ENCODE measurements at regions not wholly inside any gene's neighbourhood (a gene's known extent, or its start where the extent isn't known, plus 50 kb on each side); places are given as distances from the start of the nearest gene placed in this dataset.

DNA sequence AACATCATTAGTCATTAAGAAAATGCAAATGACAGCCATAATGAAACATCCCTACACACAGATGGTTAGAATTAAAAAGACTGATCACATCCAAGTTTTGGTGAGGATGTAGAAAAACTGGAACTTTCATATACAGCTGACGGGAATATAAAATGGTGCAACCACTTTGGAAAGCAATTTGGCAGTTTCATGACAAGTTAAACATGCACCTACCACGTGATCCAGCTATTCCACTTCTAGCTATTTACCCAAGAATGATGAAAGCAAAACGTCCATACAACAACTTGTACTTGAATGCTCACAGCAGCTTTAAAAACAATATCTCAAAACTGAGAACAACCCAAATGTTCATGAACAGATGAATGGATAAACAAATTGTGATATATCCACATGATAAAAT lies 77.9 kb upstream of the AVPR1A start:
- Histone ChIP-seq H3K4me2 (ENCODE audit: low read depth, low read length) (no peak overlapping the region), H2BK20ac (ENCODE audit: low read depth, low read length) (no peak overlapping the region), H2AK9ac (replicated peaks; ENCODE audit: low read depth, low read length, poor library complexity) (no peak overlapping the region), H2BK120ac (ENCODE audit: low read depth, low read length) (no peak overlapping the region), H4K5ac (ENCODE audit: low read depth, low read length) (no peak overlapping the region), H3K9me1 (ENCODE audit: insufficient read depth, low read length) (no peaks in the 10 kb centered on the region), H3K79me1 (ENCODE audit: low read depth in 1 of 2, low read length in 2 of 2) (no peaks in the 10 kb centered on the region), H3K18ac (ENCODE audit: low read depth, low read length) (no peak overlapping the region), H3K27me3 (ENCODE audit: control insufficient read depth, insufficient read depth, low read length) (no peaks in the 10 kb centered on the region), H2BK5ac (ENCODE audit: low read depth, low read length, poor library complexity, severe bottlenecking) (no peak overlapping the region), H3K56ac (ENCODE audit: extremely low read depth, insufficient read depth, low read length) (no peak overlapping the region), H2AK5ac (ENCODE audit: low read depth, low read length) (no peak overlapping the region), H3K36me3 (ENCODE audit: control insufficient read depth, insufficient read depth, low read length) (no peaks in the 10 kb centered on the region), H3K27ac (ENCODE audit: insufficient read depth, low read length) (no peak overlapping the region), H3K23ac (ENCODE audit: low read depth, low read length) (no peak overlapping the region), H3K9ac (ENCODE audit: low read depth, low read length) (no peak overlapping the region), H3K14ac (replicated peaks; ENCODE audit: low read depth, low read length) (no peak overlapping the region), H2AFZ (replicated peaks; ENCODE audit: low read length, poor library complexity) (no peak overlapping the region), H3K9me3 (ENCODE audit: control insufficient read depth, insufficient read depth, low read length) (no peaks in the 10 kb centered on the region), H4K91ac (ENCODE audit: insufficient read depth, low read depth, low read length) (no peak overlapping the region), H3K4me3 (ENCODE audit: insufficient read depth, low read depth, low read length) (no peak overlapping the region), H3K4me1 (ENCODE audit: control insufficient read depth, insufficient read depth, low read length) (no peaks in the 10 kb centered on the region), H4K8ac (ENCODE audit: low read depth in 2 of 2, low read length in 2 of 2) (no peak overlapping the region), H3K4ac (ENCODE audit: low read depth, low read length) (no peak overlapping the region), H4K20me1 (ENCODE audit: insufficient read depth, low read length) (no peaks in the 10 kb centered on the region), H2BK15ac (ENCODE audit: low read depth, low read length) (no peak overlapping the region)
- WGBS, 2 experiments (ENCODE audit: extremely low coverage in 2 of 2, insufficient read length in 1 of 2), result no CpG with 5 or more reads among the region's 3 CpGs
- ATAC-seq (ENCODE audit: low read depth) (no peak), DNase-seq (no peak)
- dilution Hi-C loops (cut with HindIII; ENCODE audit: low sequenced_read_pairs, unreplicated experiment) (no loop called here), in situ Hi-C loops (cut with MboI; ENCODE audit: low sequenced_read_pairs) (no loop called here), intact Hi-C loops (cut with micrococcal nuclease) (no loop called here)
- no TSS peak for BruUV-seq (replicated peaks)
- CTCF ChIA-PET, result no interaction called here
- TF ChIP-seq MXI1 (IDR thresholded peaks at IDR 0.05; ENCODE audit: borderline replicate concordance, low read depth, low read length) (no peak), NFE2L2 (IDR thresholded peaks at IDR 0.05; ENCODE audit: low read depth, low read length) (no peak), BHLHE40 (IDR thresholded peaks at IDR 0.05; ENCODE audit: low read depth, low read length) (no peak), CHD1 (IDR thresholded peaks at IDR 0.05; ENCODE audit: low read depth, low read length) (no peak), RFX5 (IDR thresholded peaks at IDR 0.05; ENCODE audit: low read depth, low read length) (no peak), MAFK (IDR thresholded peaks at IDR 0.05; ENCODE audit: low read depth, low read length) (no peak), CEBPB (IDR thresholded peaks at IDR 0.05; ENCODE audit: low read depth, low read length) (no peak), SMC3 (IDR thresholded peaks at IDR 0.05; ENCODE audit: low read depth, low read length) (no peak), FOS (IDR thresholded peaks at IDR 0.05; ENCODE audit: low read depth, low read length) (no peak)
- TF ChIP-seq, protein P1, sequence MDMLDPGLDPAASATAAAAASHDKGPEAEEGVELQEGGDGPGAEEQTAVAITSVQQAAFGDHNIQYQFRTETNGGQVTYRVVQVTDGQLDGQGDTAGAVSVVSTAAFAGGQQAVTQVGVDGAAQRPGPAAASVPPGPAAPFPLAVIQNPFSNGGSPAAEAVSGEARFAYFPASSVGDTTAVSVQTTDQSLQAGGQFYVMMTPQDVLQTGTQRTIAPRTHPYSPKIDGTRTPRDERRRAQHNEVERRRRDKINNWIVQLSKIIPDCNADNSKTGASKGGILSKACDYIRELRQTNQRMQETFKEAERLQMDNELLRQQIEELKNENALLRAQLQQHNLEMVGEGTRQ (IDR thresholded peaks at IDR 0.05; ENCODE audit: low read depth, low read length), result no peak
- TF ChIP-seq, protein P2, sequence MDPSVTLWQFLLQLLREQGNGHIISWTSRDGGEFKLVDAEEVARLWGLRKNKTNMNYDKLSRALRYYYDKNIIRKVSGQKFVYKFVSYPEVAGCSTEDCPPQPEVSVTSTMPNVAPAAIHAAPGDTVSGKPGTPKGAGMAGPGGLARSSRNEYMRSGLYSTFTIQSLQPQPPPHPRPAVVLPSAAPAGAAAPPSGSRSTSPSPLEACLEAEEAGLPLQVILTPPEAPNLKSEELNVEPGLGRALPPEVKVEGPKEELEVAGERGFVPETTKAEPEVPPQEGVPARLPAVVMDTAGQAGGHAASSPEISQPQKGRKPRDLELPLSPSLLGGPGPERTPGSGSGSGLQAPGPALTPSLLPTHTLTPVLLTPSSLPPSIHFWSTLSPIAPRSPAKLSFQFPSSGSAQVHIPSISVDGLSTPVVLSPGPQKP (IDR thresholded peaks at IDR 0.05; ENCODE audit: borderline replicate concordance, low read depth, low read length), result no peak
- TF ChIP-seq, protein P3, sequence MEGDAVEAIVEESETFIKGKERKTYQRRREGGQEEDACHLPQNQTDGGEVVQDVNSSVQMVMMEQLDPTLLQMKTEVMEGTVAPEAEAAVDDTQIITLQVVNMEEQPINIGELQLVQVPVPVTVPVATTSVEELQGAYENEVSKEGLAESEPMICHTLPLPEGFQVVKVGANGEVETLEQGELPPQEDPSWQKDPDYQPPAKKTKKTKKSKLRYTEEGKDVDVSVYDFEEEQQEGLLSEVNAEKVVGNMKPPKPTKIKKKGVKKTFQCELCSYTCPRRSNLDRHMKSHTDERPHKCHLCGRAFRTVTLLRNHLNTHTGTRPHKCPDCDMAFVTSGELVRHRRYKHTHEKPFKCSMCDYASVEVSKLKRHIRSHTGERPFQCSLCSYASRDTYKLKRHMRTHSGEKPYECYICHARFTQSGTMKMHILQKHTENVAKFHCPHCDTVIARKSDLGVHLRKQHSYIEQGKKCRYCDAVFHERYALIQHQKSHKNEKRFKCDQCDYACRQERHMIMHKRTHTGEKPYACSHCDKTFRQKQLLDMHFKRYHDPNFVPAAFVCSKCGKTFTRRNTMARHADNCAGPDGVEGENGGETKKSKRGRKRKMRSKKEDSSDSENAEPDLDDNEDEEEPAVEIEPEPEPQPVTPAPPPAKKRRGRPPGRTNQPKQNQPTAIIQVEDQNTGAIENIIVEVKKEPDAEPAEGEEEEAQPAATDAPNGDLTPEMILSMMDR (conservative IDR thresholded peaks at IDR 0.05; ENCODE audit: low read depth, low read length), result no peak
- POLR2A ChIA-PET (ENCODE audit: unreplicated experiment), result no interaction called here
